ENCODE measurements at regions not wholly inside any gene's neighbourhood (a gene's known extent, or its start where the extent isn't known, plus 50 kb on each side); places are given as distances from the start of the nearest gene placed in this dataset.

DNA sequence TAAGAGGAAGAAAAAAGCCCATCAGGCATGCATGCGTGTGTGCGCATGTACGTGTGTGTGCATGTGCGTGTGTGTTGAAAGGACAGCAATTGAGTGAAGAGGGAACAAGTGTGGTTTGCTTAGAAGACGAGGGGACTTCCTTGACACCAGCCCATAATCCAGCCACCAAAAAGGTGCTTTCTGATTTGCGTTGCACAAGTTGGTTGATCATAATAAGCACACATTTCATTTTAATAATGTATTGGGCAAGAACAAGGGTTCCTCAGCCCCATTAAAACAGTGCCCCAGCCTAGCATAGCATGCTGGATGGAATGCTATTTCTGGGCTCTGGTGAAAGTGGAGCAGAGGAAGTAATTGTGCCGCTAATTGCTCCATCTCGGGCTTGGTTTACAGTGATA lies 493.2 kb downstream of the MIAT start:
- Mint-ChIP-seq H3K9me3 (ENCODE audit: unreplicated experiment) (no peaks in the 10 kb centered on the region), H3K27ac (ENCODE audit: unreplicated experiment) (no peak overlapping the region), H3K4me1 (ENCODE audit: low read depth, unreplicated experiment) (peaks cover 6% of the 10 kb centered on the region), H3K27me3 (ENCODE audit: low read depth, unreplicated experiment) (no peaks in the 10 kb centered on the region), H3K36me3 (ENCODE audit: low read depth, unreplicated experiment) (no peaks in the 10 kb centered on the region), H3K4me3 (ENCODE audit: unreplicated experiment) (no peak overlapping the region)
- Histone ChIP-seq H3K4me2 (ENCODE audit: low read length) (peak overlapping the region; percentile 48), H3K36me3 (ENCODE audit: insufficient read depth, low read length) (no peaks in the 10 kb centered on the region), H3K9me3 (ENCODE audit: insufficient read depth, low read depth, low read length) (no peaks in the 10 kb centered on the region), H3K9ac (ENCODE audit: low read length) (peak overlapping the region; percentile 1), H3K27ac (ENCODE audit: low read depth, low read length) (no peak overlapping the region), H3K4me1 (ENCODE audit: insufficient read depth, low read length) (peaks cover 10% of the 10 kb centered on the region), H2AFZ (ENCODE audit: low read depth, low read length) (peak overlapping the region; percentile 70), H3K79me2 (ENCODE audit: insufficient read depth, low read length) (no peaks in the 10 kb centered on the region), H4K20me1 (ENCODE audit: insufficient read depth, low read length) (no peaks in the 10 kb centered on the region), H3K4me3 (ENCODE audit: insufficient read depth, low read depth, low read length) (no peak overlapping the region), H3K27me3 (ENCODE audit: insufficient read depth, low read length) (no peaks in the 10 kb centered on the region)
- DNase-seq (ENCODE audit: low read depth) (no peak), FAIRE-seq (no peak)
- TF ChIP-seq, protein P1, sequence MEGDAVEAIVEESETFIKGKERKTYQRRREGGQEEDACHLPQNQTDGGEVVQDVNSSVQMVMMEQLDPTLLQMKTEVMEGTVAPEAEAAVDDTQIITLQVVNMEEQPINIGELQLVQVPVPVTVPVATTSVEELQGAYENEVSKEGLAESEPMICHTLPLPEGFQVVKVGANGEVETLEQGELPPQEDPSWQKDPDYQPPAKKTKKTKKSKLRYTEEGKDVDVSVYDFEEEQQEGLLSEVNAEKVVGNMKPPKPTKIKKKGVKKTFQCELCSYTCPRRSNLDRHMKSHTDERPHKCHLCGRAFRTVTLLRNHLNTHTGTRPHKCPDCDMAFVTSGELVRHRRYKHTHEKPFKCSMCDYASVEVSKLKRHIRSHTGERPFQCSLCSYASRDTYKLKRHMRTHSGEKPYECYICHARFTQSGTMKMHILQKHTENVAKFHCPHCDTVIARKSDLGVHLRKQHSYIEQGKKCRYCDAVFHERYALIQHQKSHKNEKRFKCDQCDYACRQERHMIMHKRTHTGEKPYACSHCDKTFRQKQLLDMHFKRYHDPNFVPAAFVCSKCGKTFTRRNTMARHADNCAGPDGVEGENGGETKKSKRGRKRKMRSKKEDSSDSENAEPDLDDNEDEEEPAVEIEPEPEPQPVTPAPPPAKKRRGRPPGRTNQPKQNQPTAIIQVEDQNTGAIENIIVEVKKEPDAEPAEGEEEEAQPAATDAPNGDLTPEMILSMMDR (IDR thresholded peaks at IDR 0.05; ENCODE audit: insufficient read depth, low read depth, low read length), result no peak
- TF ChIP-seq EZH2 (IDR thresholded peaks at IDR 0.05; ENCODE audit: insufficient read depth, low read length), result no peak

DNA sequence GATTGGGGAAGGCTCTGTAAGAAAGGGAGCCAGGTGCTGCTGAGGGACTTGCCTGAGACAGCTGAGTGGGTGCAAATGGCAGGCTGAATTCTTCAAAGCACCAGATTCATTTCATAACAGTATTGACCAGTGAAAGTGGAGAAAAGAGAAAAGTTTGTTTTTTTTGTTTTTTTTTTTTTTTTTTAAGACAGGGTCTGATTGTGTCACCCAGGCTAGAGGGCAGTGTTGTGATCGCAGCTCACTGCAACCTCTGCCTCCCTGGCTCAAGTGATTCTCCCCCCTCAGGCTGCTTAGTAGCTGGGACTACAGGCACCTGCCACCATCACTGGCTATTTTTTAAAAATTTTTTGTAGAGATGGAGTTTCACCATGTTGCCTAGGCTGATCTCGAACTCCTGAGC lies 494.0 kb downstream of the MIAT start:
- Histone ChIP-seq H3K4me3 (ENCODE audit: insufficient read depth, low read depth, low read length) (no peak overlapping the region), H4K20me1 (ENCODE audit: insufficient read depth, low read length) (no peaks in the 10 kb centered on the region), H3K79me2 (ENCODE audit: insufficient read depth, low read length) (no peaks in the 10 kb centered on the region), H3K27me3 (ENCODE audit: insufficient read depth, low read length) (no peaks in the 10 kb centered on the region), H3K9me3 (ENCODE audit: insufficient read depth, low read depth, low read length) (no peaks in the 10 kb centered on the region), H3K4me1 (ENCODE audit: insufficient read depth, low read length) (peaks cover 10% of the 10 kb centered on the region), H3K4me2 (ENCODE audit: low read length) (no peak overlapping the region), H3K9ac (ENCODE audit: low read length) (no peak overlapping the region), H3K27ac (ENCODE audit: low read depth, low read length) (peak overlapping the region; percentile 0), H3K36me3 (ENCODE audit: insufficient read depth, low read length) (no peaks in the 10 kb centered on the region), H2AFZ (ENCODE audit: low read depth, low read length) (no peak overlapping the region)
- no peaks in the 10 kb centered on the region for H3K27me3 Mint-ChIP-seq (ENCODE audit: low read depth, unreplicated experiment)
- FAIRE-seq, result no peak
- H3K9me3 Mint-ChIP-seq (ENCODE audit: unreplicated experiment), result no peaks in the 10 kb centered on the region
- TF ChIP-seq, protein P1 (IDR thresholded peaks at IDR 0.05; ENCODE audit: insufficient read depth, low read depth, low read length), result no peak
- TF ChIP-seq EZH2 (IDR thresholded peaks at IDR 0.05; ENCODE audit: insufficient read depth, low read length), result no peak
- H3K4me3 Mint-ChIP-seq (ENCODE audit: unreplicated experiment), result no peak overlapping the region
- H3K36me3 Mint-ChIP-seq (ENCODE audit: low read depth, unreplicated experiment), result no peaks in the 10 kb centered on the region
- H3K27ac Mint-ChIP-seq (ENCODE audit: unreplicated experiment), result no peak overlapping the region
- no peak for DNase-seq (ENCODE audit: low read depth)
- H3K4me1 Mint-ChIP-seq (ENCODE audit: low read depth, unreplicated experiment), result peaks cover 6% of the 10 kb centered on the region

DNA sequence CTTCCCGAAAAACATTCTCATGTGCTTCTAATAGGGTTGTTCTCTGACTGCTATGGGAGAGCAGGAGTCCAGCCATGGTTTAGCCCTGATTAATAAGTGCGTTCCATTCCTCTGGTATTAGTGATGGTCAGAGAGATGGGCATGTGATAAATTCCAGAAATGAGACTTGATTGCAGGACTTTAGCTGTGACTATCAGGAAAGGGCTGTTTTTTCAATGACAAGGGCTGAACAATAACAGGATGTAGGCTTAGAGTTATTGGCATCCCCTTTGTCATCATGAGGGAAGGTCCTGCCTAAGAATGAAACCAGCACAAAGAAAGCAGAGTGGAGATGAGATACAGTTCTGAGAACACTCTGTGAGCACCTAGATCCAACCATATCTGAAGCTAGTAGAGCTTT lies 494.6 kb downstream of the MIAT start:
- Histone ChIP-seq H3K4me1 (ENCODE audit: insufficient read depth, low read length) (peaks cover 10% of the 10 kb centered on the region), H3K79me2 (ENCODE audit: insufficient read depth, low read length) (no peaks in the 10 kb centered on the region), H3K4me3 (ENCODE audit: insufficient read depth, low read depth, low read length) (no peak overlapping the region), H2AFZ (ENCODE audit: low read depth, low read length) (no peak overlapping the region), H3K9ac (ENCODE audit: low read length) (no peak overlapping the region), H4K20me1 (ENCODE audit: insufficient read depth, low read length) (no peaks in the 10 kb centered on the region), H3K4me2 (ENCODE audit: low read length) (no peak overlapping the region), H3K27me3 (ENCODE audit: insufficient read depth, low read length) (no peaks in the 10 kb centered on the region), H3K27ac (ENCODE audit: low read depth, low read length) (peak overlapping the region; percentile 0), H3K9me3 (ENCODE audit: insufficient read depth, low read depth, low read length) (no peaks in the 10 kb centered on the region), H3K36me3 (ENCODE audit: insufficient read depth, low read length) (no peaks in the 10 kb centered on the region)
- no peaks in the 10 kb centered on the region for H3K9me3 Mint-ChIP-seq (ENCODE audit: unreplicated experiment)
- no peaks in the 10 kb centered on the region for H3K36me3 Mint-ChIP-seq (ENCODE audit: low read depth, unreplicated experiment)
- FAIRE-seq (no peak), DNase-seq (ENCODE audit: low read depth) (no peak)
- no peaks in the 10 kb centered on the region for H3K27me3 Mint-ChIP-seq (ENCODE audit: low read depth, unreplicated experiment)
- H3K4me3 Mint-ChIP-seq (ENCODE audit: unreplicated experiment), result no peak overlapping the region
- no peak overlapping the region for H3K27ac Mint-ChIP-seq (ENCODE audit: unreplicated experiment)
- TF ChIP-seq EZH2 (IDR thresholded peaks at IDR 0.05; ENCODE audit: insufficient read depth, low read length), result no peak
- TF ChIP-seq, protein P1 (IDR thresholded peaks at IDR 0.05; ENCODE audit: insufficient read depth, low read depth, low read length), result no peak
- peaks cover 6% of the 10 kb centered on the region for H3K4me1 Mint-ChIP-seq (ENCODE audit: low read depth, unreplicated experiment)

Measured in astrocyte (in vitro differentiated cells and primary cell).